HCT116 (cell line): ENCODE measurements at regions not wholly inside any gene's neighbourhood (a gene's known extent, or its start where the extent isn't known, plus 50 kb on each side); places are given as distances from the start of the nearest gene placed in this dataset.

Source experiments
- ATAC-seq: fragments of 200-7000 bp; cut with Tn5 transposase; 2 replicates; pipeline ENCODE4 v1.9.1; 2020; ENCODE audit warnings: mild to moderate bottlenecking, moderate library complexity
- BruUV-seq: library from RNA; stranded (reverse); fragments of 400-500 nt; replicated peaks from 2 replicates; lab custom pipeline; 2021; lab: Mats Ljungman, UMichigan
- CTCF ChIA-PET: fragments of 300-600 bp; sonication (Branson Sonifier 250); formaldehyde crosslinking; loops from one replicate; lab custom pipeline; 2021; ENCODE audit warnings: antibody characterized with exemption; lab: Charles Lee
- POLR2A ChIA-PET: fragments of 300-600, 350-600 bp; sonication (Branson Sonifier 250); formaldehyde crosslinking; loops from one replicate; lab custom pipeline; 2021; ENCODE audit warnings: antibody characterized with exemption; lab: Charles Lee
- RAD21 ChIA-PET, 2 experiments: fragments of 300-600 bp; sonication (Branson Sonifier 250); formaldehyde crosslinking; loops; one replicate each; lab custom pipeline; 2023; ENCODE audit warnings: low total read pairs in 2 of 2; ENCODE audit not compliant: uncharacterized antibody in 2 of 2, unreplicated experiment in 2 of 2, low non-redundant PET in 1 of 2; lab: Charles Lee
- DNase-seq: peaks from one replicate; pipeline ENCODE4 v3.0.0-alpha.2; 2010; ENCODE audit warnings: low read depth, low spot score
- H2AFZ ChIP-seq: fragments of 200-600 bp; shearing (Covaris generic), sonication (generic); 2 replicates; pipeline ENCODE4 v1.6.1; 2017; ENCODE audit warnings: low read depth, mixed run types, mixed read lengths, antibody characterized with exemption, low read length; ENCODE audit not compliant: poor library complexity, severe bottlenecking
- H3K27ac ChIP-seq: 2 replicates; pipeline ENCODE4 v1.5.1; 2012; ENCODE audit warnings: low read depth, low read length
- H3K27me3 ChIP-seq: fragments of 200-600 bp; sonication (generic); 2 replicates; pipeline ENCODE4 v1.6.1; 2016; ENCODE audit warnings: mixed run types, low read length, mixed read lengths; ENCODE audit not compliant: insufficient read depth
- H3K36me3 ChIP-seq, 2 experiments: fragments of 200-500 bp in 1 of 2; fragments of 200-600 bp in 1 of 2; sonication (Bioruptor generic) in 1 of 2; sonication (generic) in 1 of 2; 2 replicates each; pipeline versions ENCODE4 v1.5.1 to v1.6.1; 2014 to 2016; ENCODE audit warnings: low read length in 2 of 2, inconsistent platforms in 1 of 2, mixed read lengths in 1 of 2, mixed run types in 1 of 2; ENCODE audit not compliant: insufficient read depth in 2 of 2, control insufficient read depth in 1 of 2
- H3K4me1 ChIP-seq, 2 experiments: fragments of 200-600 bp in 1 of 2; sonication (generic) in 1 of 2; 2 replicates each; pipeline versions ENCODE4 v1.5.1 to v1.6.1; 2012 to 2017; ENCODE audit warnings: low read length in 2 of 2, inconsistent platforms in 1 of 2, mild to moderate bottlenecking in 1 of 2, mixed read lengths in 1 of 2, mixed run types in 1 of 2, moderate library complexity in 1 of 2; ENCODE audit not compliant: insufficient read depth in 2 of 2, control insufficient read depth in 1 of 2
- H3K4me2 ChIP-seq: fragments of 200-600 bp; sonication (generic); 2 replicates; pipeline ENCODE4 v1.6.1; 2017; ENCODE audit warnings: mixed run types, low read length, mixed read lengths
- H3K4me3 ChIP-seq, 2 experiments: fragments of 200-600 bp in 1 of 2; sonication (generic) in 1 of 2; replicated peaks in 1 of 2; 2 replicates each; pipeline ENCODE4 v1.5.1; 2011 to 2016; ENCODE audit warnings: low read length in 2 of 2, control low read depth in 1 of 2, low read depth in 1 of 2, mild to moderate bottlenecking in 1 of 2, mixed read lengths in 1 of 2, mixed run types in 1 of 2
- H3K79me2 ChIP-seq: fragments of 200-600 bp; sonication (generic); 2 replicates; pipeline ENCODE4 v1.6.1; 2017; ENCODE audit warnings: mild to moderate bottlenecking, mixed run types, low read length, moderate library complexity, mixed read lengths; ENCODE audit not compliant: insufficient read depth
- H3K9ac ChIP-seq: fragments of 200-600 bp; sonication (generic); 2 replicates; pipeline ENCODE4 v1.6.1; 2016; ENCODE audit warnings: low read length, mixed read lengths
- H3K9me2 ChIP-seq: fragments of 200-600 bp; sonication (generic), shearing (Covaris generic); 2 replicates; pipeline ENCODE4 v1.6.1; 2017; ENCODE audit warnings: mixed run types, mild to moderate bottlenecking, moderate library complexity; ENCODE audit not compliant: insufficient read depth
- H3K9me3 ChIP-seq, 2 experiments: fragments of 200-500 bp in 1 of 2; fragments of 200-600 bp in 1 of 2; sonication (Bioruptor generic) in 1 of 2; sonication (generic) in 1 of 2; 2 replicates each; pipeline ENCODE4 v1.6.1; 2014 to 2017; ENCODE audit warnings: low read length in 2 of 2, mixed read lengths in 2 of 2, inconsistent platforms in 1 of 2, low read depth in 1 of 2, mild to moderate bottlenecking in 1 of 2, mixed run types in 1 of 2, moderate library complexity in 1 of 2; ENCODE audit not compliant: control insufficient read depth in 1 of 2, insufficient read depth in 1 of 2
- H4K20me1 ChIP-seq: fragments of 200-600 bp; sonication (generic), shearing (Covaris generic); 2 replicates; pipeline ENCODE4 v1.6.1; 2017; ENCODE audit warnings: mixed run types, mild to moderate bottlenecking, moderate library complexity; ENCODE audit not compliant: insufficient read depth
- ATF3 ChIP-seq: IDR thresholded peaks from 2 replicates; pipeline ENCODE4 v1.6.1; 2012
- CEBPB ChIP-seq: IDR thresholded peaks from 2 replicates; pipeline ENCODE4 v1.6.1; 2012; ENCODE audit warnings: low read depth
- CTCF ChIP-seq, 3 experiments: fragments of 200-600 bp in 1 of 3; sonication (generic) in 1 of 3; IDR thresholded peaks in 2 of 3; conservative IDR thresholded peaks in 1 of 3; 2 replicates each; pipeline ENCODE4 v1.5.1; 2012 to 2017; ENCODE audit warnings: low read depth in 2 of 3, low read length in 2 of 3, antibody characterized with exemption in 1 of 3, borderline replicate concordance in 1 of 3, control low read depth in 1 of 3, mild to moderate bottlenecking in 1 of 3, mixed read lengths in 1 of 3, mixed run types in 1 of 3, moderate library complexity in 1 of 3; ENCODE audit not compliant: insufficient read depth in 1 of 3
- FOSL1 ChIP-seq: IDR thresholded peaks from 2 replicates; pipeline ENCODE4 v1.6.1; 2012; ENCODE audit warnings: low read depth
- JUND ChIP-seq: IDR thresholded peaks from 2 replicates; pipeline ENCODE4 v1.6.1; 2012
- POLR2A ChIP-seq: IDR thresholded peaks from 2 replicates; pipeline ENCODE4 v1.7.0; 2011; ENCODE audit warnings: borderline replicate concordance; ENCODE audit not compliant: insufficient read depth, insufficient read length; ENCODE audit errors: extremely low read depth
- POLR2AphosphoS5 ChIP-seq: IDR thresholded peaks from 2 replicates; pipeline ENCODE4 v1.6.1; 2011; ENCODE audit warnings: mild to moderate bottlenecking, low read depth, low read length, moderate library complexity
- RAD21 ChIP-seq: IDR thresholded peaks from 2 replicates; pipeline ENCODE4 v1.6.1; 2012; ENCODE audit warnings: low read depth, mild to moderate bottlenecking
- SP1 ChIP-seq: IDR thresholded peaks from 2 replicates; pipeline ENCODE4 v1.6.1; 2012; ENCODE audit warnings: low read depth
- SRF ChIP-seq: IDR thresholded peaks from 2 replicates; pipeline ENCODE4 v1.6.1; 2012; ENCODE audit warnings: low read depth
- YY1 ChIP-seq: IDR thresholded peaks from 2 replicates; pipeline ENCODE4 v1.6.1; 2011; ENCODE audit warnings: low read length, low read depth, moderate library complexity, mild to moderate bottlenecking; ENCODE audit not compliant: insufficient replicate concordance; ENCODE audit errors: extremely low read depth
- ZBTB33 ChIP-seq: IDR thresholded peaks from 2 replicates; pipeline ENCODE4 v1.6.1; 2011; ENCODE audit warnings: mild to moderate bottlenecking, low read length, moderate library complexity; ENCODE audit not compliant: insufficient replicate concordance; ENCODE audit errors: extremely low read depth
- intact Hi-C: fragments of 100-400 bp; cut with micrococcal nuclease; formaldehyde crosslinking; loops from 2 replicates; pipeline ENCODE4 v1.10.0; 2022

GRCh38 chr14:25215607-25216006, 165.7 kb upstream of the STXBP6 start:
- H3K27ac ChIP-seq = no peak overlapping the region
- ChIA-PET CTCF (no interaction called here), POLR2A (no interaction called here), RAD21 (no interaction called here)
- no peaks in the 10 kb centered on the region for H3K27me3 ChIP-seq
- no peaks in the 10 kb centered on the region for H4K20me1 ChIP-seq
- no TSS peak for BruUV-seq
- no peak for ATAC-seq
- no peak for TF ChIP-seq SP1
- no peak for TF ChIP-seq POLR2A
- TF ChIP-seq SRF = no peak
- no peak for TF ChIP-seq POLR2AphosphoS5
- TF ChIP-seq YY1 = no peak
- no peak for TF ChIP-seq ATF3
- TF ChIP-seq FOSL1 = no peak
- TF ChIP-seq CTCF (IDR thresholded peaks at IDR 0.05 in 2 of 3, conservative IDR thresholded peaks at IDR 0.05 in 1 of 3; ENCODE audit: borderline replicate concordance in 1 of 3, insufficient read depth in 1 of 3, low read depth in 2 of 3, low read length in 2 of 3) = no peak
- TF ChIP-seq ZBTB33 = no peak
- TF ChIP-seq JUND = no peak
- TF ChIP-seq CEBPB = no peak
- no peak for TF ChIP-seq RAD21
- H3K9ac ChIP-seq = no peak overlapping the region
- no peak overlapping the region for H3K4me3 ChIP-seq
- no peaks in the 10 kb centered on the region for H3K36me3 ChIP-seq
- H3K79me2 ChIP-seq = no peaks in the 10 kb centered on the region
- DNase-seq = no peak
- no peak overlapping the region for H2AFZ ChIP-seq
- H3K9me2 ChIP-seq = no peaks in the 10 kb centered on the region
- intact Hi-C loops = no loop called here
- no peak overlapping the region for H3K4me2 ChIP-seq
- H3K4me1 ChIP-seq = no peaks in the 10 kb centered on the region
- H3K9me3 ChIP-seq = peaks cover 10 to 16% of the 10 kb centered on the region in 2 experiments; a peak in 2 of 4 replicates
